ENCODE measurements at regions not wholly inside any gene's neighbourhood (a gene's known extent, or its start where the extent isn't known, plus 50 kb on each side); places are given as distances from the start of the nearest gene placed in this dataset.

DNA sequence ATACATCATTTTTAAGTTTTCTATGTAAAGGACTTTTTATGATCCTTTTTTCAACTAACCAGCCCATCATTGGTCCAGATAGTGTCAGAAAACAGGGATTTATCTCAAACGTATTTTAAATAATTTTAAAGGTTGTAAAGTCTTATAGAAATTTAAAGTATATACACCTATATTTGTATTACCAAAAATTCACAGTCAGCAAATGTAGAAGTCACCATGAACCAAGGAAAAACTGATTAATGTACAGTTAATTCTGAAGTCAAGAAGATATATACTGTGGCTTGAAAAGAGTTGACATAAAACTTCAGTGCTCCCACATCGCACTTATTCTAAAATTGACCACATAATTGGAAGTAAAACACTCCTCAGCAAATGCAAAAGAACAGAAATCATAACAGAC is 52.4 kb upstream of the MAP2 start:
- Histone ChIP-seq H3K4me1 (ENCODE audit: insufficient read depth, low read length, poor library complexity, severe bottlenecking) (no peaks in the 10 kb centered on the region), H3K36me3 (ENCODE audit: insufficient read depth, low read length, poor library complexity, severe bottlenecking) (no peaks in the 10 kb centered on the region), H3K27ac (ENCODE audit: low read depth, low read length, poor library complexity, severe bottlenecking) (no peak overlapping the region), H3K4me3 (ENCODE audit: low read depth, low read length, poor library complexity, severe bottlenecking) (no peak overlapping the region), H3K9me3 (ENCODE audit: low read depth, low read length, poor library complexity, severe bottlenecking) (no peaks in the 10 kb centered on the region), H3K27me3 (replicated peaks; ENCODE audit: insufficient read depth, low read depth, low read length, poor library complexity) (peaks cover 22% of the 10 kb centered on the region)
- intact Hi-C loops (cut with micrococcal nuclease; ENCODE audit: unreplicated experiment) = no loop called here
- TF ChIP-seq, protein P1, sequence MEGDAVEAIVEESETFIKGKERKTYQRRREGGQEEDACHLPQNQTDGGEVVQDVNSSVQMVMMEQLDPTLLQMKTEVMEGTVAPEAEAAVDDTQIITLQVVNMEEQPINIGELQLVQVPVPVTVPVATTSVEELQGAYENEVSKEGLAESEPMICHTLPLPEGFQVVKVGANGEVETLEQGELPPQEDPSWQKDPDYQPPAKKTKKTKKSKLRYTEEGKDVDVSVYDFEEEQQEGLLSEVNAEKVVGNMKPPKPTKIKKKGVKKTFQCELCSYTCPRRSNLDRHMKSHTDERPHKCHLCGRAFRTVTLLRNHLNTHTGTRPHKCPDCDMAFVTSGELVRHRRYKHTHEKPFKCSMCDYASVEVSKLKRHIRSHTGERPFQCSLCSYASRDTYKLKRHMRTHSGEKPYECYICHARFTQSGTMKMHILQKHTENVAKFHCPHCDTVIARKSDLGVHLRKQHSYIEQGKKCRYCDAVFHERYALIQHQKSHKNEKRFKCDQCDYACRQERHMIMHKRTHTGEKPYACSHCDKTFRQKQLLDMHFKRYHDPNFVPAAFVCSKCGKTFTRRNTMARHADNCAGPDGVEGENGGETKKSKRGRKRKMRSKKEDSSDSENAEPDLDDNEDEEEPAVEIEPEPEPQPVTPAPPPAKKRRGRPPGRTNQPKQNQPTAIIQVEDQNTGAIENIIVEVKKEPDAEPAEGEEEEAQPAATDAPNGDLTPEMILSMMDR (conservative IDR thresholded peaks at IDR 0.05; ENCODE audit: low read depth, low read length) = no peak
- TF ChIP-seq EZH2 (IDR thresholded peaks at IDR 0.05; ENCODE audit: borderline replicate concordance, low read depth, low read length, poor library complexity, severe bottlenecking) = no peak
- no peak for DNase-seq (ENCODE audit: low spot score)
- ChIA-PET POLR2A (ENCODE audit: low non-redundant PET) (no interaction called here), CTCF (no interaction called here)
- BruUV-seq (replicated peaks) = no TSS peak

All from A673 (cell line).